SK-N-SH (cell line): ENCODE measurements at regions not wholly inside any gene's neighbourhood (a gene's known extent, or its start where the extent isn't known, plus 50 kb on each side); places are given as distances from the start of the nearest gene placed in this dataset.

Source experiments
- CTCF ChIA-PET: fragments of 300-600, 350-600 bp; formaldehyde crosslinking; extraction: SDS; loops from one replicate; lab custom pipeline; 2021; lab: Yijun Ruan, JAX
- POLR2A ChIA-PET: fragments of 350-600 bp; sonication (Branson Sonifier 250); formaldehyde crosslinking; extraction: SDS; loops from one replicate; lab custom pipeline; 2020; ENCODE audit warnings: antibody characterized with exemption, inconsistent platforms; lab: Yijun Ruan, JAX
- DNase-seq: peaks from one replicate; pipeline ENCODE4 v3.0.0; 2012
- H2AFZ ChIP-seq: fragments of 200-600 bp; sonication (generic); 2 replicates; pipeline ENCODE4 v1.8.1; 2016; ENCODE audit warnings: antibody characterized with exemption, mild to moderate bottlenecking, low read depth
- H3F3A ChIP-seq: fragments of 200-600 bp; sonication (generic); replicated peaks from 2 replicates; pipeline ENCODE3; 2016; ENCODE audit warnings: antibody characterized with exemption, mild to moderate bottlenecking; ENCODE audit not compliant: insufficient read depth
- H3K27ac ChIP-seq, 2 experiments: fragments of 200-500 bp in 1 of 2; fragments of 200-600 bp in 1 of 2; sonication (Bioruptor generic) in 1 of 2; sonication (generic), shearing (Covaris generic) in 1 of 2; 2 replicates each; pipeline versions ENCODE4 v1.5.1 to v1.6.1; 2014 to 2016; ENCODE audit warnings: low read depth in 2 of 2, inconsistent platforms in 1 of 2, low read length in 1 of 2, mild to moderate bottlenecking in 1 of 2, mixed read lengths in 1 of 2
- H3K27me3 ChIP-seq: fragments of 200-600 bp; sonication (generic), shearing (Covaris generic); 2 replicates; pipeline ENCODE4 v1.6.1; 2016; ENCODE audit warnings: mixed run types; ENCODE audit not compliant: insufficient read depth
- H3K36me3 ChIP-seq, 2 experiments: fragments of 200-500 bp in 1 of 2; fragments of 200-600 bp in 1 of 2; sonication (Bioruptor generic) in 1 of 2; sonication (generic) in 1 of 2; replicated peaks in 1 of 2; 2 replicates each; pipeline versions ENCODE3 to v1.5.1; 2014 to 2016; ENCODE audit warnings: low read length in 1 of 2, mild to moderate bottlenecking in 1 of 2; ENCODE audit not compliant: insufficient read depth in 2 of 2, control insufficient read depth in 1 of 2
- H3K4me1 ChIP-seq, 2 experiments: fragments of 200-500 bp in 1 of 2; fragments of 200-600 bp in 1 of 2; sonication (Bioruptor generic) in 1 of 2; sonication (generic), shearing (Covaris generic) in 1 of 2; 2 replicates each; pipeline versions ENCODE4 v1.5.1 to v1.6.1; 2014 to 2016; ENCODE audit warnings: low read depth in 1 of 2, low read length in 1 of 2, mixed run types in 1 of 2; ENCODE audit not compliant: insufficient read depth in 2 of 2, control insufficient read depth in 1 of 2
- H3K4me2 ChIP-seq: fragments of 200-600 bp; sonication (generic), shearing (Covaris generic); 2 replicates; pipeline ENCODE4 v1.6.1; 2017; ENCODE audit warnings: mixed run types
- H3K4me3 ChIP-seq, 2 experiments: fragments of 200-500 bp in 1 of 2; fragments of 200-600 bp in 1 of 2; sonication (Bioruptor generic) in 1 of 2; sonication (generic), shearing (Covaris generic) in 1 of 2; 2 replicates each; pipeline versions ENCODE4 v1.5.1 to v1.8.1; 2014 to 2016; ENCODE audit warnings: low read depth in 2 of 2, inconsistent platforms in 1 of 2, low read length in 1 of 2, mild to moderate bottlenecking in 1 of 2, mixed read lengths in 1 of 2, moderate library complexity in 1 of 2
- H3K79me2 ChIP-seq: fragments of 200-600 bp; sonication (generic); 2 replicates; pipeline ENCODE4 v1.8.1; 2017; ENCODE audit warnings: mild to moderate bottlenecking; ENCODE audit not compliant: insufficient read depth
- H3K9ac ChIP-seq: fragments of 200-600 bp; sonication (generic); 2 replicates; pipeline ENCODE4 v1.6.1; 2017; ENCODE audit warnings: mixed run types
- H3K9me2 ChIP-seq: fragments of 200-600 bp; sonication (generic); 2 replicates; pipeline ENCODE4 v1.6.1; 2017; ENCODE audit warnings: mixed run types
- H3K9me3 ChIP-seq: fragments of 200-600 bp; sonication (generic); 2 replicates; pipeline ENCODE4 v1.6.1; 2017; ENCODE audit warnings: mixed run types, mild to moderate bottlenecking, moderate library complexity
- H4K20me1 ChIP-seq: fragments of 200-600 bp; sonication (generic); 2 replicates; pipeline ENCODE4 v1.6.1; 2017; ENCODE audit warnings: mild to moderate bottlenecking, mixed run types; ENCODE audit not compliant: insufficient read depth
- CHD2 ChIP-seq: fragments of 150-350 bp; IDR thresholded peaks from 2 replicates; pipeline ENCODE4 v1.6.1; 2018; ENCODE audit warnings: low read length; ENCODE audit not compliant: partially characterized antibody
- EZH2phosphoT487 ChIP-seq: fragments of 200-600 bp; sonication (generic); IDR thresholded peaks from 2 replicates; pipeline ENCODE4 v1.6.1; 2017; ENCODE audit warnings: low read depth, mixed run types, mild to moderate bottlenecking, antibody characterized with exemption, moderate library complexity, borderline replicate concordance
- FOXJ3 ChIP-seq: sonication (generic); formaldehyde crosslinking; IDR thresholded peaks from 2 replicates; pipeline ENCODE4 v1.5.1; 2020; ENCODE audit warnings: mild to moderate bottlenecking, missing genetic modification reagents
- FOXM1 ChIP-seq: IDR thresholded peaks from 2 replicates; pipeline ENCODE4 v1.4.0; 2012; ENCODE audit warnings: low read depth, mild to moderate bottlenecking
- GABPA ChIP-seq: IDR thresholded peaks from 2 replicates; pipeline ENCODE4 v1.4.0; 2012; ENCODE audit warnings: low read depth, mild to moderate bottlenecking
- IRF3 ChIP-seq: fragments of 150-350 bp; IDR thresholded peaks from 2 replicates; pipeline ENCODE4 v1.6.1; 2016; ENCODE audit warnings: mild to moderate bottlenecking, low read depth, low read length
- MEF2A ChIP-seq: IDR thresholded peaks from 2 replicates; pipeline ENCODE4 v1.4.0; 2012; ENCODE audit warnings: low read depth, borderline replicate concordance
- NRF1 ChIP-seq: IDR thresholded peaks from 2 replicates; pipeline ENCODE4 v1.6.1; 2012; ENCODE audit warnings: low read depth, mild to moderate bottlenecking, low read length
- RAD21 ChIP-seq: IDR thresholded peaks from 2 replicates; pipeline ENCODE4 v1.6.1; 2012; ENCODE audit warnings: mild to moderate bottlenecking, low read length
- RXRA ChIP-seq: IDR thresholded peaks from 2 replicates; pipeline ENCODE4 v1.4.0; 2012; ENCODE audit warnings: low read depth, mild to moderate bottlenecking, borderline replicate concordance
- SMC3 ChIP-seq: IDR thresholded peaks from 2 replicates; pipeline ENCODE4 v1.6.1; 2012; ENCODE audit warnings: low read depth, low read length, improper control_type of control experiment
- TAF1 ChIP-seq: IDR thresholded peaks from 2 replicates; pipeline ENCODE4 v1.6.1; 2012; ENCODE audit warnings: low read depth, mild to moderate bottlenecking, low read length, moderate library complexity, borderline replicate concordance
- TCF12 ChIP-seq: IDR thresholded peaks from 2 replicates; pipeline ENCODE4 v1.4.0; 2012
- USF1 ChIP-seq: IDR thresholded peaks from 2 replicates; pipeline ENCODE4 v1.4.0; 2012; ENCODE audit warnings: low read depth, borderline replicate concordance
- USF2 ChIP-seq: fragments of 150-350 bp; IDR thresholded peaks from 2 replicates; pipeline ENCODE4 v1.6.1; 2017; ENCODE audit warnings: antibody characterized with exemption, low read length, low read depth, borderline replicate concordance
- YY1 ChIP-seq: IDR thresholded peaks from 2 replicates; pipeline ENCODE4 v1.4.0; 2012; ENCODE audit warnings: low read depth, mild to moderate bottlenecking
- ZBTB33 ChIP-seq: IDR thresholded peaks from 2 replicates; pipeline ENCODE4 v1.4.0; 2012; ENCODE audit warnings: low read depth, borderline replicate concordance
- WGBS: methylation state at CpG from one replicate; pipeline ENCODE4 v1.1.6; 2017; ENCODE audit warnings: low lambda C conversion rate; 5-methylcytosine and 5-hydroxymethylcytosine counted together
- TF ChIP-seq, protein P1 (sequence below): IDR thresholded peaks from 2 replicates; pipeline ENCODE4 v1.6.1; 2012; ENCODE audit warnings: mild to moderate bottlenecking, low read depth, low read length, moderate library complexity
- TF ChIP-seq, protein P2 (sequence below): IDR thresholded peaks from 2 replicates; pipeline ENCODE4; 2012

GRCh38 chr18:7512348-7512747 lies 54.8 kb upstream of the PTPRM start:
- no peak overlapping the region for H3K27ac ChIP-seq
- no peak overlapping the region for H2AFZ ChIP-seq
- 10% methylated on average over 5 of the region's 5 CpGs for WGBS
- H3K79me2 ChIP-seq: no peaks in the 10 kb centered on the region
- H3K36me3 ChIP-seq: no peaks in the 10 kb centered on the region
- ChIA-PET POLR2A (no interaction called here), CTCF (interaction anchor here (0.6 kb wide), 1 partner anchor 240 kb away, joined by 4 read pairs; no protein-coding TSS in a partner anchor)
- H3K4me1 ChIP-seq: peaks cover 0 to 17% of the 10 kb centered on the region in 2 experiments; a peak in 2 of 4 replicates
- H3F3A ChIP-seq: no peaks in the 10 kb centered on the region
- no peaks in the 10 kb centered on the region for H3K27me3 ChIP-seq
- no peaks in the 10 kb centered on the region for H4K20me1 ChIP-seq
- H3K9ac ChIP-seq: no peak overlapping the region
- H3K4me3 ChIP-seq: no peak overlapping the region
- TF ChIP-seq EZH2phosphoT487 (no peak), IRF3 (no peak), TAF1 (no peak), GABPA (no peak), FOXJ3 (CRISPR knock-in tag) (no peak), USF2 (no peak), YY1 (no peak), NRF1 (no peak), FOXM1 (no peak), SMC3 (no peak), MEF2A (no peak), RXRA (no peak), CHD2 (no peak), USF1 (no peak), ZBTB33 (no peak), RAD21 (no peak), TCF12 (no peak)
- TF ChIP-seq, protein P1, sequence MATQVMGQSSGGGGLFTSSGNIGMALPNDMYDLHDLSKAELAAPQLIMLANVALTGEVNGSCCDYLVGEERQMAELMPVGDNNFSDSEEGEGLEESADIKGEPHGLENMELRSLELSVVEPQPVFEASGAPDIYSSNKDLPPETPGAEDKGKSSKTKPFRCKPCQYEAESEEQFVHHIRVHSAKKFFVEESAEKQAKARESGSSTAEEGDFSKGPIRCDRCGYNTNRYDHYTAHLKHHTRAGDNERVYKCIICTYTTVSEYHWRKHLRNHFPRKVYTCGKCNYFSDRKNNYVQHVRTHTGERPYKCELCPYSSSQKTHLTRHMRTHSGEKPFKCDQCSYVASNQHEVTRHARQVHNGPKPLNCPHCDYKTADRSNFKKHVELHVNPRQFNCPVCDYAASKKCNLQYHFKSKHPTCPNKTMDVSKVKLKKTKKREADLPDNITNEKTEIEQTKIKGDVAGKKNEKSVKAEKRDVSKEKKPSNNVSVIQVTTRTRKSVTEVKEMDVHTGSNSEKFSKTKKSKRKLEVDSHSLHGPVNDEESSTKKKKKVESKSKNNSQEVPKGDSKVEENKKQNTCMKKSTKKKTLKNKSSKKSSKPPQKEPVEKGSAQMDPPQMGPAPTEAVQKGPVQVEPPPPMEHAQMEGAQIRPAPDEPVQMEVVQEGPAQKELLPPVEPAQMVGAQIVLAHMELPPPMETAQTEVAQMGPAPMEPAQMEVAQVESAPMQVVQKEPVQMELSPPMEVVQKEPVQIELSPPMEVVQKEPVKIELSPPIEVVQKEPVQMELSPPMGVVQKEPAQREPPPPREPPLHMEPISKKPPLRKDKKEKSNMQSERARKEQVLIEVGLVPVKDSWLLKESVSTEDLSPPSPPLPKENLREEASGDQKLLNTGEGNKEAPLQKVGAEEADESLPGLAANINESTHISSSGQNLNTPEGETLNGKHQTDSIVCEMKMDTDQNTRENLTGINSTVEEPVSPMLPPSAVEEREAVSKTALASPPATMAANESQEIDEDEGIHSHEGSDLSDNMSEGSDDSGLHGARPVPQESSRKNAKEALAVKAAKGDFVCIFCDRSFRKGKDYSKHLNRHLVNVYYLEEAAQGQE: no peak
- TF ChIP-seq, protein P2, sequence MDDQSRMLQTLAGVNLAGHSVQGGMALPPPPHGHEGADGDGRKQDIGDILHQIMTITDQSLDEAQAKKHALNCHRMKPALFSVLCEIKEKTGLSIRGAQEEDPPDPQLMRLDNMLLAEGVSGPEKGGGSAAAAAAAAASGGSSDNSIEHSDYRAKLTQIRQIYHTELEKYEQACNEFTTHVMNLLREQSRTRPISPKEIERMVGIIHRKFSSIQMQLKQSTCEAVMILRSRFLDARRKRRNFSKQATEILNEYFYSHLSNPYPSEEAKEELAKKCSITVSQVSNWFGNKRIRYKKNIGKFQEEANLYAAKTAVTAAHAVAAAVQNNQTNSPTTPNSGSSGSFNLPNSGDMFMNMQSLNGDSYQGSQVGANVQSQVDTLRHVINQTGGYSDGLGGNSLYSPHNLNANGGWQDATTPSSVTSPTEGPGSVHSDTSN: no peak
- peak; percentile 33 for DNase-seq
- H3K9me3 ChIP-seq: no peaks in the 10 kb centered on the region
- no peaks in the 10 kb centered on the region for H3K9me2 ChIP-seq
- H3K4me2 ChIP-seq: no peak overlapping the region
